K562 (cell line): ENCODE measurements at regions not wholly inside any gene's neighbourhood (a gene's known extent, or its start where the extent isn't known, plus 50 kb on each side); places are given as distances from the start of the nearest gene placed in this dataset.

Experiments used
- ATAC-seq: fragments of 200-7000 bp; cut with Tn5 transposase; 3 replicates; pipeline ENCODE4 v1.9.1; 2020; ENCODE audit warnings: moderate library complexity
- BruUV-seq: library from RNA; stranded (reverse); fragments of 400-500 nt; replicated peaks from 2 replicates; lab custom pipeline; 2021; lab: Mats Ljungman, UMichigan
- CTCF ChIA-PET: fragments of 300-600 bp; formaldehyde crosslinking; extraction: SDS; loops from one replicate; lab custom pipeline; 2021; ENCODE audit warnings: low intra/inter-chr PET ratio; lab: Yijun Ruan, JAX
- POLR2A ChIA-PET: fragments of 300-600, 350-650 bp; sonication (Branson Sonifier 250); formaldehyde crosslinking; extraction: SDS; loops from one replicate; lab custom pipeline; 2021; ENCODE audit warnings: antibody characterized with exemption, inconsistent platforms; lab: Yijun Ruan, JAX
- DNase-seq, 4 experiments: peaks; one replicate each; pipeline versions ENCODE4 v3.0.0 to v3.0.0-alpha.2; 2011 to 2018; ENCODE audit warnings: low spot score in 3 of 4, mixed read lengths in 3 of 4; ENCODE audit errors: extremely low read depth in 1 of 4
- FAIRE-seq: peaks from 2 replicates; lab custom pipeline; 2011; peaks lifted over from hg19 to GRCh38; lab: Jason Lieb, UNC
- H2AFZ ChIP-seq: 2 replicates; pipeline ENCODE4 v1.6.0; 2011; ENCODE audit warnings: low read depth, low read length, control low read depth, inconsistent platforms
- H3K27ac ChIP-seq: fragments of 200-600 bp; 3 replicates; pipeline ENCODE4 v1.8.0; 2011; ENCODE audit warnings: low read depth, mild to moderate bottlenecking, control low read depth, inconsistent platforms, low read length, moderate library complexity, mixed read lengths; ENCODE audit errors: extremely low read depth
- H3K27me3 ChIP-seq, 2 experiments: fragments of 300-600 bp in 1 of 2; 2 replicates in 1 of 2; 3 replicates in 1 of 2; pipeline versions ENCODE4 v1.6.0 to v1.8.0; 2011; ENCODE audit warnings: inconsistent platforms in 2 of 2, low read length in 2 of 2, mild to moderate bottlenecking in 1 of 2, mixed read lengths in 1 of 2, moderate library complexity in 1 of 2; ENCODE audit not compliant: control insufficient read depth in 2 of 2, insufficient read depth in 2 of 2
- H3K36me3 ChIP-seq: fragments of 300-600 bp; 3 replicates; pipeline ENCODE4 v1.8.0; 2011; ENCODE audit warnings: mild to moderate bottlenecking, low read length, inconsistent platforms; ENCODE audit not compliant: control insufficient read depth, insufficient read depth
- H3K4me1 ChIP-seq, 2 experiments: fragments of 200-600 bp in 1 of 2; replicated peaks in 1 of 2; 2 replicates in 1 of 2; 3 replicates in 1 of 2; pipeline versions ENCODE4 v1.5.1 to v1.8.0; 2011; ENCODE audit warnings: inconsistent platforms in 2 of 2, low read length in 2 of 2, mild to moderate bottlenecking in 1 of 2, mixed read lengths in 1 of 2, moderate library complexity in 1 of 2; ENCODE audit not compliant: control insufficient read depth in 2 of 2, insufficient read depth in 2 of 2
- H3K4me2 ChIP-seq: 2 replicates; pipeline ENCODE4 v1.6.1; 2011; ENCODE audit warnings: low read length, control low read depth, inconsistent platforms, mixed read lengths; ENCODE audit not compliant: insufficient read depth
- H3K4me3 ChIP-seq: fragments of 200-600 bp; sonication (generic), shearing (Covaris generic); 2 replicates; pipeline ENCODE4 v1.5.1; 2016; ENCODE audit warnings: control low read depth, inconsistent platforms
- H3K79me2 ChIP-seq: fragments of 200-600 bp; 3 replicates; pipeline ENCODE4 v1.8.0; 2011; ENCODE audit warnings: low read length, inconsistent platforms; ENCODE audit not compliant: control insufficient read depth, insufficient read depth
- H3K9ac ChIP-seq, 2 experiments: 2 replicates each; pipeline versions ENCODE4 v1.6.0 to v1.6.1; 2011; ENCODE audit warnings: low read depth in 2 of 2, low read length in 2 of 2, control low read depth in 1 of 2, inconsistent platforms in 1 of 2, mild to moderate bottlenecking in 1 of 2, mixed read lengths in 1 of 2; ENCODE audit not compliant: insufficient read depth in 1 of 2
- H3K9me1 ChIP-seq: one replicate; pipeline ENCODE4 v1.6.0; 2011; ENCODE audit warnings: inconsistent platforms, mild to moderate bottlenecking, low read length, moderate library complexity; ENCODE audit not compliant: control insufficient read depth, insufficient read depth
- H3K9me3 ChIP-seq: replicated peaks from 2 replicates; pipeline ENCODE4 v1.5.1; 2011; ENCODE audit warnings: low read depth, low read length, inconsistent platforms; ENCODE audit not compliant: control insufficient read depth, insufficient read depth
- H4K20me1 ChIP-seq: replicated peaks from 2 replicates; pipeline ENCODE4 v1.6.1; 2011; ENCODE audit warnings: low read length, inconsistent platforms, mixed read lengths; ENCODE audit not compliant: control insufficient read depth, insufficient read depth
- ESRRA ChIP-seq: fragments of 450-650 bp; IDR thresholded peaks from 2 replicates; pipeline ENCODE4 v1.6.1; 2014; ENCODE audit warnings: low read depth, mild to moderate bottlenecking, moderate library complexity, borderline replicate concordance
- GTF2E2 ChIP-seq: fragments of 200-800 bp; sonication (Bioruptor generic); IDR thresholded peaks from 2 replicates; pipeline ENCODE4 v1.6.1; 2016; ENCODE audit warnings: missing genetic modification characterization, missing compliant biosample characterization
- HDAC1 ChIP-seq, 2 experiments: fragments of 450-650 bp; IDR thresholded peaks; 2 replicates each; pipeline ENCODE4 v1.6.1; 2016 to 2017; ENCODE audit warnings: inconsistent platforms in 1 of 2, mild to moderate bottlenecking in 1 of 2, moderate library complexity in 1 of 2
- NR2C2 ChIP-seq, 2 experiments: fragments of 200-800 bp in 1 of 2; sonication (Bioruptor generic) in 1 of 2; sonication (generic) in 1 of 2; formaldehyde crosslinking in 1 of 2; IDR thresholded peaks; 2 replicates each; pipeline versions ENCODE4 v1.6.1 to v1.8.0; 2016 to 2022; ENCODE audit warnings: mild to moderate bottlenecking in 1 of 2, missing compliant biosample characterization in 1 of 2, missing genetic modification characterization in 1 of 2, missing genetic modification reagents in 1 of 2
- SMARCA5 ChIP-seq: fragments of 450-650 bp; IDR thresholded peaks from 2 replicates; pipeline ENCODE4 v1.6.1; 2016
- SMC3 ChIP-seq: conservative IDR thresholded peaks from 2 replicates; pipeline ENCODE4 v1.6.1; 2011; ENCODE audit warnings: low read depth, low read length, improper control_type of control experiment; ENCODE audit not compliant: insufficient read depth
- ZNF197 ChIP-seq: fragments of 200-800 bp; sonication (Bioruptor generic); IDR thresholded peaks from 2 replicates; pipeline ENCODE4 v1.6.1; 2016; ENCODE audit warnings: low read depth, missing genetic modification characterization, missing compliant biosample characterization
- ZNF311 ChIP-seq: fragments of 250-450 bp; sonication (Bioruptor Pico); IDR thresholded peaks from 2 replicates; pipeline ENCODE4 v1.4.0; 2020; ENCODE audit warnings: mild to moderate bottlenecking, moderate library complexity
- ZNF830 ChIP-seq: fragments of 250-450 bp; sonication (Bioruptor Pico); IDR thresholded peaks from 2 replicates; pipeline ENCODE4 v1.5.0; 2021; ENCODE audit warnings: mild to moderate bottlenecking
- WGBS: fragments of 100-300 bp; shearing (Covaris generic); methylation state at CpG from one replicate; pipeline ENCODE4 v1.1.6; 2016; ENCODE audit warnings: low coverage, mixed read lengths; ENCODE audit not compliant: insufficient coverage; ENCODE audit errors: missing lambda C conversion rate; 5-methylcytosine and 5-hydroxymethylcytosine counted together
- in situ Hi-C: fragments of 300-500 bp; cut with MboI; formaldehyde crosslinking; loops from 4 replicates; pipeline ENCODE4 v1.15.0; 2018; ENCODE audit warnings: inconsistent platforms, mixed read lengths
- intact Hi-C: fragments of 100-400 bp; cut with micrococcal nuclease; formaldehyde crosslinking; loops from 2 replicates; pipeline ENCODE4 v1.14.2; 2022
- TF ChIP-seq, protein P1 (sequence below), 3 experiments: fragments of 200-800 bp in 1 of 3; fragments of 250-450 bp in 1 of 3; fragments of 450-650 bp in 1 of 3; sonication (Bioruptor Pico) in 1 of 3; sonication (Bioruptor generic) in 1 of 3; formaldehyde crosslinking in 1 of 3; IDR thresholded peaks; 2 replicates each; pipeline versions ENCODE4 v1.6.1 to v1.8.0; 2016 to 2022; ENCODE audit warnings: mild to moderate bottlenecking in 2 of 3, missing genetic modification characterization in 2 of 3, missing compliant biosample characterization in 1 of 3, moderate library complexity in 1 of 3

DNA sequence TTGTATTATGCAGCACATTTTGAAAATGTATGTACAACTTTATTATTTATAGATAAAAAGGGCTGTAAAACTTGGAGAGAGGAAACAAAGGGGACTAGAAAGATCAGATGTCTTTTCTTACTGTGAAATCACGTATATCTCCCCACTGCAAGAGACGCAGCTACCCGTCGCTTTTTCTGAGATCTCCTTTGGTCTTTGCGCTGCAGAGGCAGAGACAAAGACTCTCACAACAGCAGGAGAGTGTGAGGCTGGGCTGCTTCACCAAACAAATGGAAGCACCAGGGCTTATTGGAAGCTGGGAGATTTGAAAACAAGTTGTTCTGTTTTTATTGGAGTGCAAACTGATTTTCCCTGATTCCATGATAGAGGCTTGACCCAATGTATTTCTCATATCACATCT lies 129.0 kb upstream of the PARD3B start:
- no peak for TF ChIP-seq GTF2E2 (tag)
- TF ChIP-seq ZNF311, result no peak
- TF ChIP-seq SMC3, result no peak
- no peak for TF ChIP-seq ESRRA
- no peak overlapping the region for H3K27ac ChIP-seq
- BruUV-seq, result no TSS peak
- no peaks in the 10 kb centered on the region for H3K27me3 ChIP-seq
- no peak for DNase-seq
- no peaks in the 10 kb centered on the region for H3K79me2 ChIP-seq
- CTCF ChIA-PET, result no interaction called here
- POLR2A ChIA-PET, result no interaction called here
- WGBS, result 39% methylated on average over 5 of the region's 5 CpGs
- FAIRE-seq, result no peak
- H3K9me1 ChIP-seq, result no peaks in the 10 kb centered on the region
- no peaks in the 10 kb centered on the region for H3K4me1 ChIP-seq
- intact Hi-C loops, result no loop called here
- no peaks in the 10 kb centered on the region for H4K20me1 ChIP-seq
- H3K9ac ChIP-seq, result no peak overlapping the region
- no peak overlapping the region for H3K4me2 ChIP-seq
- in situ Hi-C loops, result no loop called here
- ATAC-seq, result no peak
- H3K4me3 ChIP-seq, result no peak overlapping the region
- H2AFZ ChIP-seq, result no peak overlapping the region
- H3K9me3 ChIP-seq, result peaks cover 4% of the 10 kb centered on the region; the same call in 1 of the 2 replicates
- no peaks in the 10 kb centered on the region for H3K36me3 ChIP-seq

DNA sequence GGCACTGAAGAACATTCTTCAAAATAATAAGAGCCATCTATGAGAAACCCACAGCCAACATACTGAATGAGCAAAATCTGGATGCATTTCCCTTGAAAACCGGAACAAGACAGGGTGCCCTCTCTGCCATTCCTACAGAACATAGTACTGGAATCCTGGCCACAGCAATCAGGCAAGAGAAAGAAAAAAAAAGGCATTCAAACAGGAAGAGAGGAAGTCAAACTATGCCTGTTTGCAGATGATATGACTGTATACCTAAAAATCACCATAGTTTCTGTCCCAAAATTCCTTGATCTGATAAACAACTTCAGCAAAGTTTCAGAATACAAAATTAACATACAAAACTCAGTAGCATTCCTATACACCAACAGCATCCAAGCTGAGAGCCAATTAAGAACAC lies 119.5 kb upstream of the PARD3B start:
- no peaks in the 10 kb centered on the region for H3K9me1 ChIP-seq
- in situ Hi-C loops, result no loop called here
- no peak overlapping the region for H3K4me2 ChIP-seq
- H3K36me3 ChIP-seq, result no peaks in the 10 kb centered on the region
- ChIA-PET POLR2A (no interaction called here), CTCF (no interaction called here)
- H3K27ac ChIP-seq, result no peak overlapping the region
- ATAC-seq (no peak), FAIRE-seq (no peak), DNase-seq (no peak)
- H3K9ac ChIP-seq, result no peak overlapping the region
- intact Hi-C loops, result no loop called here
- no peaks in the 10 kb centered on the region for H4K20me1 ChIP-seq
- no peaks in the 10 kb centered on the region for H3K79me2 ChIP-seq
- no TSS peak for BruUV-seq
- no peak overlapping the region for H2AFZ ChIP-seq
- no peaks in the 10 kb centered on the region; a peak in 1 of 5 replicates for H3K4me1 ChIP-seq
- no peak overlapping the region for H3K4me3 ChIP-seq
- H3K9me3 ChIP-seq, result peaks cover 2% of the 10 kb centered on the region; the same call in 1 of the 2 replicates
- 20% methylated on average over 1 of the region's 1 CpG for WGBS
- H3K27me3 ChIP-seq, result no peaks in the 10 kb centered on the region
- no peak for TF ChIP-seq SMARCA5
- TF ChIP-seq, protein P1, sequence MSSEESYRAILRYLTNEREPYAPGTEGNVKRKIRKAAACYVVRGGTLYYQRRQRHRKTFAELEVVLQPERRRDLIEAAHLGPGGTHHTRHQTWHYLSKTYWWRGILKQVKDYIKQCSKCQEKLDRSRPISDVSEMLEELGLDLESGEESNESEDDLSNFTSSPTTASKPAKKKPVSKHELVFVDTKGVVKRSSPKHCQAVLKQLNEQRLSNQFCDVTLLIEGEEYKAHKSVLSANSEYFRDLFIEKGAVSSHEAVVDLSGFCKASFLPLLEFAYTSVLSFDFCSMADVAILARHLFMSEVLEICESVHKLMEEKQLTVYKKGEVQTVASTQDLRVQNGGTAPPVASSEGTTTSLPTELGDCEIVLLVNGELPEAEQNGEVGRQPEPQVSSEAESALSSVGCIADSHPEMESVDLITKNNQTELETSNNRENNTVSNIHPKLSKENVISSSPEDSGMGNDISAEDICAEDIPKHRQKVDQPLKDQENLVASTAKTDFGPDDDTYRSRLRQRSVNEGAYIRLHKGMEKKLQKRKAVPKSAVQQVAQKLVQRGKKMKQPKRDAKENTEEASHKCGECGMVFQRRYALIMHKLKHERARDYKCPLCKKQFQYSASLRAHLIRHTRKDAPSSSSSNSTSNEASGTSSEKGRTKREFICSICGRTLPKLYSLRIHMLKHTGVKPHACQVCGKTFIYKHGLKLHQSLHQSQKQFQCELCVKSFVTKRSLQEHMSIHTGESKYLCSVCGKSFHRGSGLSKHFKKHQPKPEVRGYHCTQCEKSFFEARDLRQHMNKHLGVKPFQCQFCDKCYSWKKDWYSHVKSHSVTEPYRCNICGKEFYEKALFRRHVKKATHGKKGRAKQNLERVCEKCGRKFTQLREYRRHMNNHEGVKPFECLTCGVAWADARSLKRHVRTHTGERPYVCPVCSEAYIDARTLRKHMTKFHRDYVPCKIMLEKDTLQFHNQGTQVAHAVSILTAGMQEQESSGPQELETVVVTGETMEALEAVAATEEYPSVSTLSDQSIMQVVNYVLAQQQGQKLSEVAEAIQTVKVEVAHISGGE (CRISPR knock-in tag; IDR thresholded peaks at IDR 0.05), result no peak
- no peak for TF ChIP-seq HDAC1 (IDR thresholded peaks at IDR 0.05)
- TF ChIP-seq ZNF830 (CRISPR knock-in tag), result no peak
- TF ChIP-seq ZNF197 (CRISPR knock-in tag), result no peak
- no peak for TF ChIP-seq NR2C2 (CRISPR knock-in tag; IDR thresholded peaks at IDR 0.05)
- TF ChIP-seq NR2C2 (tag; IDR thresholded peaks at IDR 0.05), result no peak
